Stimulated activated CD8-positive, alpha-beta memory T cell treated with anti-CD3 and anti-CD28 coated beads, Interleukin-12 subunit alpha, Interleukin-12 subunit beta, amount 100 ng/mL, for 24 hours (primary cell): ENCODE measurements at regions not wholly inside any gene's neighbourhood (a gene's known extent, or its start where the extent isn't known, plus 50 kb on each side); places are given as distances from the start of the nearest gene placed in this dataset.

Experiments
- DNase-seq: peaks from one replicate; pipeline ENCODE4 v3.0.0-alpha.2; 2020; ENCODE audit errors: extremely low read depth

DNA sequence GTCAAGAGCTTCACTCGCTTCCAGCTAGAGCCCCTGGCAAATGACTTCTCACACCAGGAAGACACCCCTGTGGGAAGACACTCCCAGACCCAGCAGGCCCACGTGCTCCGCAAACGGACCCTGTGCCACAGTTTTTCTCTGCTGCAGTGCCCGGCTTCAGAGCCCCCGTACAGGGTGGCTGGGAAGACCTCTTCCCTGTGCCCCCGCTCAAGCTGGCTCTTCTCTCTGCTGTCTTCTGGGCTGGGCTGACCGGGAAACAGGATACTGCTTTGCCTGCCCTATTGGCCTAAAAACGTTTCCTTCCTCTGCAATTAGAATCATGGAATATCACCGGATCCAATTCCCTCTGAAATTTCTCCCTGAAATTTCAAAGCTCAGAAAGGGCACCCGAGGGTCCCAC is 63.7 kb upstream of the CRHR1 start:
- DNase-seq, result no peak

DNA sequence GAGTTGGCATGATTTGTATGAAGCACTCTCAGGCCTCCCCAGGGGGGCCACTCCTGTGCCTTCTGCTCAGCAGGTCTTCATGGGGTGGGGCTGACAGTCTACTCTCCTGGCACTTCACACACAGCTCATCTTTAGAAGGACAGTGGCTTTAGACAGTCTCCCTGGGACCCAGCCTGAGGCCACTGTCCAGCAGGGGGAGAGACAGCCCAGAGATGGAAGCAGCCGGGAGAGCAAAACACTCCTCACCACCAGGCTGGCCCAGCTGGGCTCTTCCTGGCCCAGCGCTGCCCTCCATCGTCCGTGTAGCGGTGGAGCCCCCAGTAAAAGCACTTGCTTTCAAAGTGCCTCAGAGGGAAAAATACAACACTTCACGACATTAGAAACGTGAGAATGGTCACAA is 62.0 kb upstream of the CRHR1 start:
- no peak for DNase-seq

GRCh38 chr17:45729294-45729907 is 54.7 kb upstream of the CRHR1 start:
- DNase-seq, result no peak

GRCh38 chr17:45730192-45730591 is 53.9 kb upstream of the CRHR1 start:
- DNase-seq, result no peak

- no peak for DNase-seq
Measured at GRCh38 chr17:45731459-45731858, 52.7 kb upstream of the CRHR1 start.

- no peak for DNase-seq
Measured at GRCh38 chr17:45732926-45733505, 51.1 kb upstream of the CRHR1 start.

GRCh38 chr17:45733781-45734180 is 50.3 kb upstream of the CRHR1 start:
- DNase-seq, result no peak
